IMR-90 (cell line): ENCODE measurements at regions not wholly inside any gene's neighbourhood (a gene's known extent, or its start where the extent isn't known, plus 50 kb on each side); places are given as distances from the start of the nearest gene placed in this dataset.
"Not testable (repeated sequence)": the region's sequence is repeated elsewhere in the genome, so short reads cannot be mapped to it uniquely, and the experiment has no call there.

ENCODE experiments used
- CEBPB ChIP-seq: IDR thresholded peaks from 2 replicates; pipeline ENCODE4 v1.6.1; 2012; ENCODE audit warnings: low read depth, low read length, improper control_type of control experiment
- MXI1 ChIP-seq: IDR thresholded peaks from 2 replicates; pipeline ENCODE4 v1.6.1; 2012; ENCODE audit warnings: low read depth, mild to moderate bottlenecking, low read length, moderate library complexity, borderline replicate concordance
- RAD21 ChIP-seq: IDR thresholded peaks from 2 replicates; pipeline ENCODE4 v1.6.1; 2012; ENCODE audit warnings: low read length, improper control_type of control experiment
- USF2 ChIP-seq: fragments of 150-350 bp; IDR thresholded peaks from 2 replicates; pipeline ENCODE4 v1.6.1; 2017; ENCODE audit warnings: mild to moderate bottlenecking, antibody characterized with exemption, low read length, low read depth
- TF ChIP-seq, protein P1 (sequence below): conservative IDR thresholded peaks from 2 replicates; pipeline ENCODE4 v1.5.1; 2012; ENCODE audit warnings: mild to moderate bottlenecking, low read depth, low read length, improper control_type of control experiment

GRCh38 chr16:88199296-88200153 lies 183.2 kb upstream of the ZNF469 start:
- TF ChIP-seq, protein P1, sequence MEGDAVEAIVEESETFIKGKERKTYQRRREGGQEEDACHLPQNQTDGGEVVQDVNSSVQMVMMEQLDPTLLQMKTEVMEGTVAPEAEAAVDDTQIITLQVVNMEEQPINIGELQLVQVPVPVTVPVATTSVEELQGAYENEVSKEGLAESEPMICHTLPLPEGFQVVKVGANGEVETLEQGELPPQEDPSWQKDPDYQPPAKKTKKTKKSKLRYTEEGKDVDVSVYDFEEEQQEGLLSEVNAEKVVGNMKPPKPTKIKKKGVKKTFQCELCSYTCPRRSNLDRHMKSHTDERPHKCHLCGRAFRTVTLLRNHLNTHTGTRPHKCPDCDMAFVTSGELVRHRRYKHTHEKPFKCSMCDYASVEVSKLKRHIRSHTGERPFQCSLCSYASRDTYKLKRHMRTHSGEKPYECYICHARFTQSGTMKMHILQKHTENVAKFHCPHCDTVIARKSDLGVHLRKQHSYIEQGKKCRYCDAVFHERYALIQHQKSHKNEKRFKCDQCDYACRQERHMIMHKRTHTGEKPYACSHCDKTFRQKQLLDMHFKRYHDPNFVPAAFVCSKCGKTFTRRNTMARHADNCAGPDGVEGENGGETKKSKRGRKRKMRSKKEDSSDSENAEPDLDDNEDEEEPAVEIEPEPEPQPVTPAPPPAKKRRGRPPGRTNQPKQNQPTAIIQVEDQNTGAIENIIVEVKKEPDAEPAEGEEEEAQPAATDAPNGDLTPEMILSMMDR, result not testable (repeated sequence)
- not testable (repeated sequence) for TF ChIP-seq MXI1, RAD21, CEBPB, USF2
